HG03045 (cell line): ENCODE measurements at regions not wholly inside any gene's neighbourhood (a gene's known extent, or its start where the extent isn't known, plus 50 kb on each side); places are given as distances from the start of the nearest gene placed in this dataset.
"Not testable (repeated sequence)": the region's sequence is repeated elsewhere in the genome, so short reads cannot be mapped to it uniquely, and the experiment has no call there.

Experiments used
- ATAC-seq: cut with Tn5 transposase; IDR thresholded peaks from one replicate; pipeline ENCODE4 v1.9.1; 2021; ENCODE audit warnings: mild to moderate bottlenecking, moderate library complexity; ENCODE audit not compliant: unreplicated experiment

- no peak for ATAC-seq
These were observed 79.0 kb upstream of the GMDS start for GRCh38 chr6:2324166-2324953.

GRCh38 chr6:2317498-2317897 lies 72.1 kb upstream of the GMDS start:
- ATAC-seq, result not testable (repeated sequence)

GRCh38 chr6:2314641-2315040 lies 69.2 kb upstream of the GMDS start:
- no peak for ATAC-seq

- ATAC-seq, result no peak
These were observed 64.6 kb upstream of the GMDS start for GRCh38 chr6:2310042-2310441.

GRCh38 chr6:2309122-2309521 lies 63.7 kb upstream of the GMDS start:
- ATAC-seq, result no peak

- no peak for ATAC-seq
These were observed 62.4 kb upstream of the GMDS start for GRCh38 chr6:2307799-2308198.

GRCh38 chr6:2305951-2306350 lies 60.5 kb upstream of the GMDS start:
- ATAC-seq, result no peak

- not testable (repeated sequence) for ATAC-seq
These were observed 57.1 kb upstream of the GMDS start for GRCh38 chr6:2302482-2302881.

GRCh38 chr6:2296781-2297180 lies 51.4 kb upstream of the GMDS start:
- ATAC-seq, result no peak
